ENCODE measurements at regions not wholly inside any gene's neighbourhood (a gene's known extent, or its start where the extent isn't known, plus 50 kb on each side); places are given as distances from the start of the nearest gene placed in this dataset.

DNA sequence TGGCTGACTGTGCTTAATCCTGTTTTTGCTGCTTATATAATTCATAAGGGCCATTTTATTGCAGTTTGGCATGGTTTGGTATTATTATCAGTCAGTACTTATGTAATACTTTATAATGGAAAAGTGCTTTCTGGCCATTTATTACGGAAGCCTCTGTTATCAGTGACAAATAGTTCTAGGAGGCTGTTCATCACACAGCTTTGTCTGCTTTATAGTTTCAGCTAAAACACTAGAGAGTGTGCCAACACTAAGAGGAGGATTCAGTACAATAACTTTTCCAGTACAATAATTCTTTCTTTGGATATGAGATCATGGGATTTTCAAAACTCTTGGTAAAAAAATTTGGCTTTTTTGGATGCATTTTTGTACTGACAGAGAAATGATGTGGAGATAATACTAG is 102.9 kb upstream of the PTGFR start:
- in situ Hi-C loops (cut with MboI; ENCODE audit: low pct_unique_long_range_greater_than_20kb, low sequenced_read_pairs, unreplicated experiment), result no loop called here

GRCh38 chr1:78388275-78388674 is 102.5 kb upstream of the PTGFR start:
- TF ChIP-seq, protein P1, sequence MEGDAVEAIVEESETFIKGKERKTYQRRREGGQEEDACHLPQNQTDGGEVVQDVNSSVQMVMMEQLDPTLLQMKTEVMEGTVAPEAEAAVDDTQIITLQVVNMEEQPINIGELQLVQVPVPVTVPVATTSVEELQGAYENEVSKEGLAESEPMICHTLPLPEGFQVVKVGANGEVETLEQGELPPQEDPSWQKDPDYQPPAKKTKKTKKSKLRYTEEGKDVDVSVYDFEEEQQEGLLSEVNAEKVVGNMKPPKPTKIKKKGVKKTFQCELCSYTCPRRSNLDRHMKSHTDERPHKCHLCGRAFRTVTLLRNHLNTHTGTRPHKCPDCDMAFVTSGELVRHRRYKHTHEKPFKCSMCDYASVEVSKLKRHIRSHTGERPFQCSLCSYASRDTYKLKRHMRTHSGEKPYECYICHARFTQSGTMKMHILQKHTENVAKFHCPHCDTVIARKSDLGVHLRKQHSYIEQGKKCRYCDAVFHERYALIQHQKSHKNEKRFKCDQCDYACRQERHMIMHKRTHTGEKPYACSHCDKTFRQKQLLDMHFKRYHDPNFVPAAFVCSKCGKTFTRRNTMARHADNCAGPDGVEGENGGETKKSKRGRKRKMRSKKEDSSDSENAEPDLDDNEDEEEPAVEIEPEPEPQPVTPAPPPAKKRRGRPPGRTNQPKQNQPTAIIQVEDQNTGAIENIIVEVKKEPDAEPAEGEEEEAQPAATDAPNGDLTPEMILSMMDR (IDR thresholded peaks at IDR 0.05; ENCODE audit: extremely low read depth, insufficient read depth, missing control alignments), result no peak
- no peak for DNase-seq (ENCODE audit: low spot score)
- in situ Hi-C loops (cut with MboI; ENCODE audit: low pct_unique_long_range_greater_than_20kb, low sequenced_read_pairs, unreplicated experiment), result no loop called here

More for the DNA sequence above, 102.9 kb upstream of the PTGFR start:
- TF ChIP-seq, protein P1 (IDR thresholded peaks at IDR 0.05; ENCODE audit: extremely low read depth, insufficient read depth, missing control alignments), result no peak
- no peak for DNase-seq (ENCODE audit: low spot score)

GRCh38 chr1:78401148-78401547 is 89.6 kb upstream of the PTGFR start:
- TF ChIP-seq, protein P1 (IDR thresholded peaks at IDR 0.05; ENCODE audit: extremely low read depth, insufficient read depth, missing control alignments), result no peak
- DNase-seq (ENCODE audit: low spot score), result no peak
- in situ Hi-C loops (cut with MboI; ENCODE audit: low pct_unique_long_range_greater_than_20kb, low sequenced_read_pairs, unreplicated experiment), result no loop called here

GRCh38 chr1:78408192-78408591 is 82.6 kb upstream of the PTGFR start:
- no peak for DNase-seq (ENCODE audit: low spot score)
- TF ChIP-seq, protein P1 (IDR thresholded peaks at IDR 0.05; ENCODE audit: extremely low read depth, insufficient read depth, missing control alignments), result no peak
- in situ Hi-C loops (cut with MboI; ENCODE audit: low pct_unique_long_range_greater_than_20kb, low sequenced_read_pairs, unreplicated experiment), result no loop called here

GRCh38 chr1:78408810-78409209 is 82.0 kb upstream of the PTGFR start:
- TF ChIP-seq, protein P1 (IDR thresholded peaks at IDR 0.05; ENCODE audit: extremely low read depth, insufficient read depth, missing control alignments), result no peak
- in situ Hi-C loops (cut with MboI; ENCODE audit: low pct_unique_long_range_greater_than_20kb, low sequenced_read_pairs, unreplicated experiment), result no loop called here
- no peak for DNase-seq (ENCODE audit: low spot score)

DNA sequence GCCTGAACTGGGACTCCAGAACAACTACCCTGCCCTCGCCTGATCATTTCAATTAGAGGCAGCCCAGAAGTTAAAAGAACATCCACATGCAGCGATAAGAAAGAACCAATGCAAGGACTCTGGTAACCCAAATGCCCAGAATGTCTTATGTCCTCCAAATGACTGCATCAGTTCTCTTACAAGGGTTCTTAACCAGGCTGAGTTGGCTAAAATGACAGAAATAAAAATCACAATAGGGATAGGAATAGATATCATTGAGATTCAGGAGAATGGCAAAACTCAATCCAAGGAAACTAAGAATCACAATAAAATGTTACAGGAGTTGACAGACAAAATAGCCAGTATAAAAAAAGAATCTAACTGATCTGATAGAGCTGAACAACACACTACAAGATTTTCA is 80.1 kb upstream of the PTGFR start:
- TF ChIP-seq, protein P1 (IDR thresholded peaks at IDR 0.05; ENCODE audit: extremely low read depth, insufficient read depth, missing control alignments), result no peak
- in situ Hi-C loops (cut with MboI; ENCODE audit: low pct_unique_long_range_greater_than_20kb, low sequenced_read_pairs, unreplicated experiment), result no loop called here
- DNase-seq (ENCODE audit: low spot score), result no peak

GRCh38 chr1:78411707-78412106 is 79.1 kb upstream of the PTGFR start:
- DNase-seq (ENCODE audit: low spot score), result no peak
- TF ChIP-seq, protein P1 (IDR thresholded peaks at IDR 0.05; ENCODE audit: extremely low read depth, insufficient read depth, missing control alignments), result no peak
- in situ Hi-C loops (cut with MboI; ENCODE audit: low pct_unique_long_range_greater_than_20kb, low sequenced_read_pairs, unreplicated experiment), result no loop called here

Data from GM13977 (cell line).